B cell (primary cell): ENCODE measurements at regions not wholly inside any gene's neighbourhood (a gene's known extent, or its start where the extent isn't known, plus 50 kb on each side); places are given as distances from the start of the nearest gene placed in this dataset.

Experiments
- ATAC-seq: fragments of 200-7000 bp; cut with Tn5 transposase; one replicate; pipeline ENCODE4 v1.10.0; 2021; ENCODE audit warnings: low read depth, mild to moderate bottlenecking, moderate number of reproducible peaks, moderate library complexity
- CTCF ChIA-PET: fragments of 350-600 bp; sonication (Branson Sonifier 250); formaldehyde crosslinking; loops from one replicate; lab custom pipeline; 2021; ENCODE audit warnings: antibody characterized with exemption, inconsistent platforms; lab: Charles Lee
- POLR2A ChIA-PET: fragments of 350-600 bp; sonication (Branson Sonifier 250); formaldehyde crosslinking; loops from one replicate; lab custom pipeline; 2021; ENCODE audit warnings: antibody characterized with exemption; lab: Charles Lee
- DNase-seq: peaks from one replicate; pipeline ENCODE4 v3.0.0; 2013
- H2AFZ ChIP-seq: 2 replicates; pipeline ENCODE4 v1.6.1; 2012; ENCODE audit warnings: mild to moderate bottlenecking, low read depth, low read length; ENCODE audit not compliant: insufficient read depth, poor library complexity, severe bottlenecking
- H3K27ac ChIP-seq, 2 donors: 1 replicate in 1 of 2; 2 replicates in 1 of 2; pipeline ENCODE4 v1.5.1; 2012 to 2013; ENCODE audit warnings: low read length in 2 of 2, mild to moderate bottlenecking in 2 of 2, moderate library complexity in 1 of 2
- H3K27me3 ChIP-seq, 4 experiments: fragments of 200-600 bp in 1 of 4; sonication (generic) in 1 of 4; replicated peaks in 1 of 4; 1 replicate in 2 of 4; 2 replicates in 2 of 4; pipeline versions ENCODE4 v1.6.1 to v1.7.0; 2013 to 2016; ENCODE audit warnings: low read length in 3 of 4, mild to moderate bottlenecking in 2 of 4, mixed read lengths in 1 of 4, moderate library complexity in 1 of 4; ENCODE audit not compliant: insufficient read depth in 4 of 4, control insufficient read depth in 3 of 4; ENCODE audit errors: control extremely low read depth in 1 of 4
- H3K36me3 ChIP-seq, 2 experiments: replicated peaks in 1 of 2; 1 replicate in 1 of 2; 2 replicates in 1 of 2; pipeline versions ENCODE4 v1.6.1 to v1.7.1; 2013; ENCODE audit warnings: low read length in 1 of 2; ENCODE audit not compliant: insufficient read depth in 2 of 2, control insufficient read depth in 1 of 2; ENCODE audit errors: control extremely low read depth in 1 of 2, extremely low read depth in 1 of 2
- H3K4me1 ChIP-seq, 2 donors: fragments of 200-600 bp in 1 of 2; sonication (generic) in 1 of 2; 1 replicate in 1 of 2; 2 replicates in 1 of 2; pipeline versions ENCODE4 v1.5.1 to v1.6.1; 2013 to 2017; ENCODE audit warnings: low read length in 2 of 2; ENCODE audit not compliant: control insufficient read depth in 2 of 2, insufficient read depth in 2 of 2
- H3K4me2 ChIP-seq: replicated peaks from 2 replicates; pipeline ENCODE3; 2012; ENCODE audit warnings: mild to moderate bottlenecking, low read depth, low read length; ENCODE audit not compliant: poor library complexity, severe bottlenecking
- H3K4me3 ChIP-seq, 5 experiments: fragments of 200-600 bp in 1 of 5; sonication (generic) in 1 of 5; 1 replicate in 3 of 5; 2 replicates in 2 of 5; pipeline versions ENCODE4 v1.5.1 to v1.7.0; 2011 to 2016; ENCODE audit warnings: low read length in 4 of 5, mild to moderate bottlenecking in 4 of 5, low read depth in 2 of 5, control low read depth in 1 of 5, moderate library complexity in 1 of 5; ENCODE audit not compliant: insufficient read depth in 1 of 5; ENCODE audit errors: control extremely low read depth in 1 of 5, extremely low read depth in 1 of 5
- H3K79me2 ChIP-seq: fragments of 200-600 bp; sonication (generic); one replicate; pipeline ENCODE4 v1.6.0; 2016; ENCODE audit warnings: low read length; ENCODE audit not compliant: control insufficient read depth, insufficient read depth
- H3K9ac ChIP-seq: fragments of 200-600 bp; sonication (generic); 2 replicates; pipeline ENCODE4 v1.6.1; 2017; ENCODE audit warnings: mild to moderate bottlenecking, low read length, moderate library complexity
- H3K9me3 ChIP-seq, 3 donors: one replicate each; pipeline versions ENCODE4 v1.6.1 to v1.7.1; 2013; ENCODE audit warnings: low read length in 2 of 3; ENCODE audit not compliant: control insufficient read depth in 2 of 3, insufficient read depth in 1 of 3; ENCODE audit errors: control extremely low read depth in 1 of 3
- H4K20me1 ChIP-seq: 2 replicates; pipeline ENCODE4 v1.6.0; 2012; ENCODE audit warnings: mild to moderate bottlenecking, low read length; ENCODE audit not compliant: insufficient read depth, control insufficient read depth, poor library complexity, severe bottlenecking
- H3K27ac Mint-ChIP-seq: one replicate; pipeline ENCODE4 v1.8.0; 2021; ENCODE audit warnings: mixed read lengths
- H3K27me3 Mint-ChIP-seq: one replicate; pipeline ENCODE4 v1.8.0; 2021; ENCODE audit warnings: mixed read lengths
- H3K4me1 Mint-ChIP-seq: one replicate; pipeline ENCODE4 v1.8.0; 2021; ENCODE audit warnings: mixed read lengths
- H3K4me3 Mint-ChIP-seq: one replicate; pipeline ENCODE4 v1.8.0; 2021; ENCODE audit warnings: mixed read lengths
- H3K9me3 Mint-ChIP-seq: one replicate; pipeline ENCODE4 v1.8.0; 2022; ENCODE audit warnings: mixed read lengths; ENCODE audit not compliant: insufficient read depth
- EZH2 ChIP-seq: IDR thresholded peaks from 2 replicates; pipeline ENCODE4 v1.6.1; 2012; ENCODE audit warnings: borderline replicate concordance, low read depth, mild to moderate bottlenecking, moderate library complexity, low read length; ENCODE audit not compliant: insufficient read depth, poor library complexity, severe bottlenecking
- WGBS: methylation state at CpG from one replicate; pipeline ENCODE4 v1.1.5; 2013; ENCODE audit warnings: missing lambda C conversion rate; ENCODE audit not compliant: insufficient coverage; 5-methylcytosine and 5-hydroxymethylcytosine counted together
- intact Hi-C: fragments of 100-400 bp; cut with micrococcal nuclease; formaldehyde crosslinking; loops from one replicate; pipeline ENCODE4 v1.10.0; 2022
- TF ChIP-seq, protein P1 (sequence below): fragments of 200-600 bp; IDR thresholded peaks from one replicate; pipeline ENCODE4 v1.8.0; 2022; ENCODE audit warnings: antibody characterized with exemption, mild to moderate bottlenecking

GRCh38 chrX:22445880-22446279 is 173.2 kb downstream of the CBLL2 start:
- peaks cover 2% of the 10 kb centered on the region for H3K9me3 Mint-ChIP-seq
- ChIA-PET CTCF (no interaction called here), POLR2A (no interaction called here)
- no peaks in the 10 kb centered on the region for H3K27me3 ChIP-seq
- DNase-seq: no peak
- intact Hi-C loops: no loop called here
- ATAC-seq: no peak
- no peak overlapping the region for H3K27ac ChIP-seq
- no peak overlapping the region for H3K4me3 Mint-ChIP-seq
- no peaks in the 10 kb centered on the region for H3K27me3 Mint-ChIP-seq
- WGBS: no CpG with 5 or more reads among the region's 1 CpG
- H3K9ac ChIP-seq: no peak overlapping the region
- no peaks in the 10 kb centered on the region for H3K79me2 ChIP-seq
- TF ChIP-seq, protein P1, sequence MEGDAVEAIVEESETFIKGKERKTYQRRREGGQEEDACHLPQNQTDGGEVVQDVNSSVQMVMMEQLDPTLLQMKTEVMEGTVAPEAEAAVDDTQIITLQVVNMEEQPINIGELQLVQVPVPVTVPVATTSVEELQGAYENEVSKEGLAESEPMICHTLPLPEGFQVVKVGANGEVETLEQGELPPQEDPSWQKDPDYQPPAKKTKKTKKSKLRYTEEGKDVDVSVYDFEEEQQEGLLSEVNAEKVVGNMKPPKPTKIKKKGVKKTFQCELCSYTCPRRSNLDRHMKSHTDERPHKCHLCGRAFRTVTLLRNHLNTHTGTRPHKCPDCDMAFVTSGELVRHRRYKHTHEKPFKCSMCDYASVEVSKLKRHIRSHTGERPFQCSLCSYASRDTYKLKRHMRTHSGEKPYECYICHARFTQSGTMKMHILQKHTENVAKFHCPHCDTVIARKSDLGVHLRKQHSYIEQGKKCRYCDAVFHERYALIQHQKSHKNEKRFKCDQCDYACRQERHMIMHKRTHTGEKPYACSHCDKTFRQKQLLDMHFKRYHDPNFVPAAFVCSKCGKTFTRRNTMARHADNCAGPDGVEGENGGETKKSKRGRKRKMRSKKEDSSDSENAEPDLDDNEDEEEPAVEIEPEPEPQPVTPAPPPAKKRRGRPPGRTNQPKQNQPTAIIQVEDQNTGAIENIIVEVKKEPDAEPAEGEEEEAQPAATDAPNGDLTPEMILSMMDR: no peak
- TF ChIP-seq EZH2: no peak
- no peak overlapping the region for H2AFZ ChIP-seq
- no peaks in the 10 kb centered on the region for H3K9me3 ChIP-seq
- no peak overlapping the region for H3K27ac Mint-ChIP-seq
- H3K4me1 Mint-ChIP-seq: peaks cover 3% of the 10 kb centered on the region
- H3K4me3 ChIP-seq: no peak overlapping the region
- no peaks in the 10 kb centered on the region for H4K20me1 ChIP-seq
- H3K4me1 ChIP-seq: no peaks in the 10 kb centered on the region
- no peaks in the 10 kb centered on the region for H3K36me3 ChIP-seq
- no peak overlapping the region for H3K4me2 ChIP-seq

- TF ChIP-seq, protein P1: no peak
- no peak for TF ChIP-seq EZH2
- no peaks in the 10 kb centered on the region for H3K27me3 ChIP-seq
- ChIA-PET CTCF (no interaction called here), POLR2A (no interaction called here)
- Mint-ChIP-seq H3K4me1 (peaks cover 13% of the 10 kb centered on the region), H3K27ac (no peak overlapping the region), H3K27me3 (no peaks in the 10 kb centered on the region), H3K9me3 (no peaks in the 10 kb centered on the region), H3K4me3 (no peak overlapping the region)
- H2AFZ ChIP-seq: no peak overlapping the region
- peaks cover 0 to 6% of the 10 kb centered on the region in 2 donors for H3K4me1 ChIP-seq
- no CpG with 5 or more reads among the region's 2 CpGs for WGBS
- H3K4me3 ChIP-seq: no peak overlapping the region
- no peak overlapping the region for H3K27ac ChIP-seq
- intact Hi-C loops: no loop called here
- H3K36me3 ChIP-seq: no peaks in the 10 kb centered on the region
- no peaks in the 10 kb centered on the region for H3K9me3 ChIP-seq
- H4K20me1 ChIP-seq: no peaks in the 10 kb centered on the region
- H3K9ac ChIP-seq: no peak overlapping the region
- ATAC-seq: no peak
- DNase-seq: no peak
- H3K79me2 ChIP-seq: no peaks in the 10 kb centered on the region
- no peak overlapping the region for H3K4me2 ChIP-seq
Observed at GRCh38 chrX:22462959-22463358, 190.2 kb downstream of the CBLL2 start.
